ENCODE measurements at regions not wholly inside any gene's neighbourhood (a gene's known extent, or its start where the extent isn't known, plus 50 kb on each side); places are given as distances from the start of the nearest gene placed in this dataset.

DNA sequence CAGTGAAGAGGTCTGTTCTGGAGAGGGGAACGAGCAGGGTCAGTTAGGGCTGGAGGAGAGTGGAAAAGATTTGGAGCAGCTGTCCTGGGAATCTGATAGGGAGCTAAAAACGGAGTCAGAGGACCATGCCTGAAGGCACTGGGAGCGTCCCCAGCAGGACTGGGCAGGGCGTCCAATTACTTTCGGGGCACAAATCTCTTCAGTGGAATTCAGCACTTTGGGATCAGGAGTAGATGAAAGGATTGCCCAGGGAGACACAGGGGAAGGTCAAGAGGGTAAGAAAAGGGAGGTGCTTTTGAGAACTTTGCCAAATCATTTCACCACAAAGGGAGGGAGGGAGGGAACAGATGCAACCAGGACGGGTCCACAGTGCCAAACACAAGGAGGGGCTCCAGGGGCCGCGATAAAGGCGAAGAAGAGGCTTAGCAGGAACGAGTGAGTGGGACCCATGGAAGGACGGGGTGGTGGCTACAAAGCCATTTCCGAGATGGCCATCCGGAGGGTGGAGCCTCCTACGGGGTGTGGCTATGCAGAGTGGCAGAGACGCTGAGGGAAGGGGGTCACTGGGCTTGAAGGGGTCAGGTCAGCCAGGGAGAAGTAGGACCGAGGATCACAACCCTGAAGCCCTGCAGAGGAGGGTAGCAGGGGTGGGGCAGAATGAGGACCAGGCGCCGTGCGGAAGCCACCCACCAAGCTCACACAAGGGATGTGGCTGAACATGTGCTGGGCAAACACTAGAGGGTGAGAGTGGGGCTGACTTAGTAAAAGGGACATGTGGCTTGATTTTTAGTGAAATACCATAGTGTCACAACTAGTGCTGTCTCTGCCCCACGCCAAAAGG is 180.0 kb upstream of the RREB1 start (continued):
- TF ChIP-seq ZNF57 (CRISPR knock-in tag; IDR thresholded peaks at IDR 0.05) = no peak
- TF ChIP-seq ESRRA (IDR thresholded peaks at IDR 0.05; ENCODE audit: borderline replicate concordance, low read depth) = 0 out of 2 replicates have a peak, but pooled peaks have one; percentile 6
- no peak for TF ChIP-seq ZBTB1 (CRISPR knock-in tag; IDR thresholded peaks at IDR 0.05; ENCODE audit: borderline replicate concordance, low read depth)
- TF ChIP-seq HEY1 (CRISPR knock-in tag; IDR thresholded peaks at IDR 0.05; ENCODE audit: borderline replicate concordance) = no peak
- TF ChIP-seq FOXP1 (CRISPR knock-in tag; IDR thresholded peaks at IDR 0.05) = 0 out of 2 replicates have a peak, but pooled peaks have one; percentile 3
- TF ChIP-seq, protein P1, sequence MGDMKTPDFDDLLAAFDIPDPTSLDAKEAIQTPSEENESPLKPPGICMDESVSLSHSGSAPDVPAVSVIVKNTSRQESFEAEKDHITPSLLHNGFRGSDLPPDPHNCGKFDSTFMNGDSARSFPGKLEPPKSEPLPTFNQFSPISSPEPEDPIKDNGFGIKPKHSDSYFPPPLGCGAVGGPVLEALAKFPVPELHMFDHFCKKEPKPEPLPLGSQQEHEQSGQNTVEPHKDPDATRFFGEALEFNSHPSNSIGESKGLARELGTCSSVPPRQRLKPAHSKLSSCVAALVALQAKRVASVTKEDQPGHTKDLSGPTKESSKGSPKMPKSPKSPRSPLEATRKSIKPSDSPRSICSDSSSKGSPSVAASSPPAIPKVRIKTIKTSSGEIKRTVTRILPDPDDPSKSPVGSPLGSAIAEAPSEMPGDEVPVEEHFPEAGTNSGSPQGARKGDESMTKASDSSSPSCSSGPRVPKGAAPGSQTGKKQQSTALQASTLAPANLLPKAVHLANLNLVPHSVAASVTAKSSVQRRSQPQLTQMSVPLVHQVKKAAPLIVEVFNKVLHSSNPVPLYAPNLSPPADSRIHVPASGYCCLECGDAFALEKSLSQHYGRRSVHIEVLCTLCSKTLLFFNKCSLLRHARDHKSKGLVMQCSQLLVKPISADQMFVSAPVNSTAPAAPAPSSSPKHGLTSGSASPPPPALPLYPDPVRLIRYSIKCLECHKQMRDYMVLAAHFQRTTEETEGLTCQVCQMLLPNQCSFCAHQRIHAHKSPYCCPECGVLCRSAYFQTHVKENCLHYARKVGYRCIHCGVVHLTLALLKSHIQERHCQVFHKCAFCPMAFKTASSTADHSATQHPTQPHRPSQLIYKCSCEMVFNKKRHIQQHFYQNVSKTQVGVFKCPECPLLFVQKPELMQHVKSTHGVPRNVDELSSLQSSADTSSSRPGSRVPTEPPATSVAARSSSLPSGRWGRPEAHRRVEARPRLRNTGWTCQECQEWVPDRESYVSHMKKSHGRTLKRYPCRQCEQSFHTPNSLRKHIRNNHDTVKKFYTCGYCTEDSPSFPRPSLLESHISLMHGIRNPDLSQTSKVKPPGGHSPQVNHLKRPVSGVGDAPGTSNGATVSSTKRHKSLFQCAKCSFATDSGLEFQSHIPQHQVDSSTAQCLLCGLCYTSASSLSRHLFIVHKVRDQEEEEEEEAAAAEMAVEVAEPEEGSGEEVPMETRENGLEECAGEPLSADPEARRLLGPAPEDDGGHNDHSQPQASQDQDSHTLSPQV (IDR thresholded peaks at IDR 0.05) = peak; percentile 73
- peak; percentile 58 for TF ChIP-seq POLR2B (IDR thresholded peaks at IDR 0.05; ENCODE audit: low read depth, partially characterized antibody)
- no peak for TF ChIP-seq ZNF778 (CRISPR knock-in tag; IDR thresholded peaks at IDR 0.05)
- TF ChIP-seq, protein P2, sequence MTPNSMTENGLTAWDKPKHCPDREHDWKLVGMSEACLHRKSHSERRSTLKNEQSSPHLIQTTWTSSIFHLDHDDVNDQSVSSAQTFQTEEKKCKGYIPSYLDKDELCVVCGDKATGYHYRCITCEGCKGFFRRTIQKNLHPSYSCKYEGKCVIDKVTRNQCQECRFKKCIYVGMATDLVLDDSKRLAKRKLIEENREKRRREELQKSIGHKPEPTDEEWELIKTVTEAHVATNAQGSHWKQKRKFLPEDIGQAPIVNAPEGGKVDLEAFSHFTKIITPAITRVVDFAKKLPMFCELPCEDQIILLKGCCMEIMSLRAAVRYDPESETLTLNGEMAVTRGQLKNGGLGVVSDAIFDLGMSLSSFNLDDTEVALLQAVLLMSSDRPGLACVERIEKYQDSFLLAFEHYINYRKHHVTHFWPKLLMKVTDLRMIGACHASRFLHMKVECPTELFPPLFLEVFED (CRISPR knock-in tag; conservative IDR thresholded peaks at IDR 0.05) = no peak
- TF ChIP-seq, protein P3, sequence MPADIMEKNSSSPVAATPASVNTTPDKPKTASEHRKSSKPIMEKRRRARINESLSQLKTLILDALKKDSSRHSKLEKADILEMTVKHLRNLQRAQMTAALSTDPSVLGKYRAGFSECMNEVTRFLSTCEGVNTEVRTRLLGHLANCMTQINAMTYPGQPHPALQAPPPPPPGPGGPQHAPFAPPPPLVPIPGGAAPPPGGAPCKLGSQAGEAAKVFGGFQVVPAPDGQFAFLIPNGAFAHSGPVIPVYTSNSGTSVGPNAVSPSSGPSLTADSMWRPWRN (IDR thresholded peaks at IDR 0.05; ENCODE audit: low read depth) = no peak
- no peak for TF ChIP-seq ATF1 (CRISPR knock-in tag; IDR thresholded peaks at IDR 0.05)
- TF ChIP-seq ATF1 (tag; IDR thresholded peaks at IDR 0.05) = 0 out of 2 replicates have a peak, but pooled peaks have one; percentile 47
- TF ChIP-seq CREBBP (IDR thresholded peaks at IDR 0.05; ENCODE audit: low read depth, low read length) = no peak
- TF ChIP-seq, protein P4, sequence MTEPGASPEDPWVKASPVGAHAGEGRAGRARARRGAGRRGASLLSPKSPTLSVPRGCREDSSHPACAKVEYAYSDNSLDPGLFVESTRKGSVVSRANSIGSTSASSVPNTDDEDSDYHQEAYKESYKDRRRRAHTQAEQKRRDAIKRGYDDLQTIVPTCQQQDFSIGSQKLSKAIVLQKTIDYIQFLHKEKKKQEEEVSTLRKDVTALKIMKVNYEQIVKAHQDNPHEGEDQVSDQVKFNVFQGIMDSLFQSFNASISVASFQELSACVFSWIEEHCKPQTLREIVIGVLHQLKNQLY (CRISPR knock-in tag; conservative IDR thresholded peaks at IDR 0.05) = 0 out of 4 replicates have a peak, but pooled peaks of 1 of the 2 experiments have one; percentile 62
- TF ChIP-seq, protein P5, sequence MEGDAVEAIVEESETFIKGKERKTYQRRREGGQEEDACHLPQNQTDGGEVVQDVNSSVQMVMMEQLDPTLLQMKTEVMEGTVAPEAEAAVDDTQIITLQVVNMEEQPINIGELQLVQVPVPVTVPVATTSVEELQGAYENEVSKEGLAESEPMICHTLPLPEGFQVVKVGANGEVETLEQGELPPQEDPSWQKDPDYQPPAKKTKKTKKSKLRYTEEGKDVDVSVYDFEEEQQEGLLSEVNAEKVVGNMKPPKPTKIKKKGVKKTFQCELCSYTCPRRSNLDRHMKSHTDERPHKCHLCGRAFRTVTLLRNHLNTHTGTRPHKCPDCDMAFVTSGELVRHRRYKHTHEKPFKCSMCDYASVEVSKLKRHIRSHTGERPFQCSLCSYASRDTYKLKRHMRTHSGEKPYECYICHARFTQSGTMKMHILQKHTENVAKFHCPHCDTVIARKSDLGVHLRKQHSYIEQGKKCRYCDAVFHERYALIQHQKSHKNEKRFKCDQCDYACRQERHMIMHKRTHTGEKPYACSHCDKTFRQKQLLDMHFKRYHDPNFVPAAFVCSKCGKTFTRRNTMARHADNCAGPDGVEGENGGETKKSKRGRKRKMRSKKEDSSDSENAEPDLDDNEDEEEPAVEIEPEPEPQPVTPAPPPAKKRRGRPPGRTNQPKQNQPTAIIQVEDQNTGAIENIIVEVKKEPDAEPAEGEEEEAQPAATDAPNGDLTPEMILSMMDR (IDR thresholded peaks at IDR 0.05 in 2 of 3, conservative IDR thresholded peaks at IDR 0.05 in 1 of 3; ENCODE audit: insufficient read depth in 2 of 3, low read depth in 1 of 3, low read length in 3 of 3) = peak; percentile 57 to 68 (median 58)
- no peak for TF ChIP-seq GATAD2A (IDR thresholded peaks at IDR 0.05)
- no peak for TF ChIP-seq POLR2H (tag; IDR thresholded peaks at IDR 0.05; ENCODE audit: low read depth)

Data from K562 (cell line).